Stomach (tissue), 4 donors: ENCODE measurements at regions not wholly inside any gene's neighbourhood (a gene's known extent, or its start where the extent isn't known, plus 50 kb on each side); places are given as distances from the start of the nearest gene placed in this dataset.

Experiments
- CTCF ChIP-seq, 7 experiments: fragments of 450-650 bp in 4 of 7; fragments of 200-600 bp in 3 of 7; sonication (generic) in 3 of 7; IDR thresholded peaks; one replicate each; pipeline ENCODE4 v1.5.1; 2016 to 2019; ENCODE audit warnings: antibody characterized with exemption in 7 of 7, control low read depth in 2 of 7, mild to moderate bottlenecking in 1 of 7
- EP300 ChIP-seq: sonication (generic); formaldehyde crosslinking; IDR thresholded peaks from one replicate; pipeline ENCODE4 v1.6.1; 2017; ENCODE audit warnings: antibody characterized with exemption
- POLR2A ChIP-seq, 4 donors: fragments of 450-650 bp; IDR thresholded peaks; one replicate each; pipeline ENCODE4 v1.6.1; 2016; ENCODE audit warnings: antibody characterized with exemption in 4 of 4, control low read depth in 2 of 4, mild to moderate bottlenecking in 1 of 4, moderate library complexity in 1 of 4

GRCh38 chr22:25420925-25421904 lies 143.3 kb upstream of the GRK3 start:
- TF ChIP-seq CTCF (IDR thresholded peaks at IDR 0.05) (no peak), POLR2A (IDR thresholded peaks at IDR 0.05) (no peak), EP300 (no peak)
